ENCODE measurements at regions not wholly inside any gene's neighbourhood (a gene's known extent, or its start where the extent isn't known, plus 50 kb on each side); places are given as distances from the start of the nearest gene placed in this dataset.

DNA sequence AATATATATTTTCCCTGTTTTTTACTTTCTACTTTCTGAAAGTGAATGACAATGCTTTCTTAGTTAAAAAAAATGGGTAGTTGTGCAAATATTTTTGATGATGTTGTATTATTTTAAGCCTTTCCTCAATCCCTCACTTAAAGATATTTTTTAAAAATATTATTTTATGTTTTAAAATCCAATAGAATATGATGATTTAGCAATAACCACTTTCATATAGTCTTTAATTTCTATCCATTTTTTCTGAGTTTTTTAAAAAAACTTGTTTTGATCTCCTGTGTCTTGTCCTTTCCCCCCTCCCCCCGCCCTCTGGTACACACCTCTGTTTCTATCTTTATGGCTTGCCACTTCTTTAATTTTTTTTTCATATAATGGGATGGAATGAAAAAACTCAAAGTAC lies 362.0 kb upstream of the SLITRK6 start:
- TF ChIP-seq, protein P1, sequence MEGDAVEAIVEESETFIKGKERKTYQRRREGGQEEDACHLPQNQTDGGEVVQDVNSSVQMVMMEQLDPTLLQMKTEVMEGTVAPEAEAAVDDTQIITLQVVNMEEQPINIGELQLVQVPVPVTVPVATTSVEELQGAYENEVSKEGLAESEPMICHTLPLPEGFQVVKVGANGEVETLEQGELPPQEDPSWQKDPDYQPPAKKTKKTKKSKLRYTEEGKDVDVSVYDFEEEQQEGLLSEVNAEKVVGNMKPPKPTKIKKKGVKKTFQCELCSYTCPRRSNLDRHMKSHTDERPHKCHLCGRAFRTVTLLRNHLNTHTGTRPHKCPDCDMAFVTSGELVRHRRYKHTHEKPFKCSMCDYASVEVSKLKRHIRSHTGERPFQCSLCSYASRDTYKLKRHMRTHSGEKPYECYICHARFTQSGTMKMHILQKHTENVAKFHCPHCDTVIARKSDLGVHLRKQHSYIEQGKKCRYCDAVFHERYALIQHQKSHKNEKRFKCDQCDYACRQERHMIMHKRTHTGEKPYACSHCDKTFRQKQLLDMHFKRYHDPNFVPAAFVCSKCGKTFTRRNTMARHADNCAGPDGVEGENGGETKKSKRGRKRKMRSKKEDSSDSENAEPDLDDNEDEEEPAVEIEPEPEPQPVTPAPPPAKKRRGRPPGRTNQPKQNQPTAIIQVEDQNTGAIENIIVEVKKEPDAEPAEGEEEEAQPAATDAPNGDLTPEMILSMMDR (IDR thresholded peaks at IDR 0.05), result no peak
- no peak for TF ChIP-seq ZFX (IDR thresholded peaks at IDR 0.05; ENCODE audit: borderline replicate concordance)
